Non-pigmented ciliary epithelial cell (primary cell): ENCODE measurements at regions not wholly inside any gene's neighbourhood (a gene's known extent, or its start where the extent isn't known, plus 50 kb on each side); places are given as distances from the start of the nearest gene placed in this dataset.

Source experiments
- DNase-seq: peaks from one replicate; pipeline ENCODE4 v3.0.0-alpha.2; 2010; ENCODE audit warnings: low read depth

GRCh38 chr14:89660166-89660565 is 243.1 kb upstream of the FOXN3 start:
- DNase-seq = no peak

DNA sequence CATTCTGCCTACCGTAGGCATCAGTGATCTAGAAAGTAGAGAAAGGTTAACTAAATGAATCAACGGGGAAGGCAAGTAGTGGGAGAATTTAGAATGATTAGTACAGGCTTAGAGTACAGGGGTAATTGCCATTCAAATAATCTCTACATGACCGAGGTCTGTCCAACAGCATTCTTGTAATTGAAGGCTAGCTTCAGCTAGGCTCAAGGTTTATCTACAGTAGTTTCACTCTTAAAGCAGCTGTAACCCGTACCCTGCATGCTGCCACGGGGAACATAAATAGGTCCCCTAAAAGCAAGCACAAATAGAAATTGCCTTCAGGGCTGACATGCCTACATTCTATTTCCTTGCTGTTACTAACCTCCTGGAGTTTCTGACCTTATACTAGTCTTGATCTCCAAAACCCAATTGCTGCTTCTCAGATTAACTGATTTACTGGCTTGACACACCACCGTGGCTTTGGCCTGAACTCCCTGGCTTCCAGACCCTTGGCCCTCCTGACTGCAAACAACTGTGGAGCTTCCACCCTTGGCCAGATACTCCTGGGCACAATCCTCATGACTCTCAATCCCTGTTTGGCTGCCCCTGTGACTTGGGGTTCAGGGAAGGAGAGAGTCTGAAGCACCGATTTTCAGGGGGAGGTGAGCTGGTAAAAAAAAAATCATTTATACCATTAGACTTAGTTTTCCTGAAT is 242.1 kb upstream of the FOXN3 start:
- no peak for DNase-seq

- DNase-seq = no peak
Observed at GRCh38 chr14:89657014-89657413, 240.0 kb upstream of the FOXN3 start.

DNA sequence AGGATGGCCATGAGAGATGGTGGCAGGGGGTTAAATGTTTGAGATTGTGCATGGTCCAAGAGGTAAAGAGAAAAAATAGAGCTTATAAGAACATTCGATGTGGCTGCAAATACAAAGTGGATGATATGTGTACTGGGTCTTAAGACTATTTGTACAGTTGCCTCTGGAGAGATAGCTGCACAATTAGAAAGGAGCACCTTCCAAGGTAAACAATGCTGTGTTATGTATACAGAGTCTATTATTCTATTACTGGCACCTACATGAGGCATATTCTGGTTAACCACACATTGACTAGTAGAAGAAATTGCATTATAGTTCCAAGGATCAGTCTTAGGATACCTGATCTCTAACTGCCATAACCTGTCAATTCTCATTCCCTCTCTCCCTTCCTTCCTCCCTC is 238.0 kb upstream of the FOXN3 start:
- no peak for DNase-seq

- DNase-seq = no peak
Observed at GRCh38 chr14:89652352-89652751, 235.3 kb upstream of the FOXN3 start.

GRCh38 chr14:89651805-89652204 is 234.8 kb upstream of the FOXN3 start:
- DNase-seq = no peak

DNA sequence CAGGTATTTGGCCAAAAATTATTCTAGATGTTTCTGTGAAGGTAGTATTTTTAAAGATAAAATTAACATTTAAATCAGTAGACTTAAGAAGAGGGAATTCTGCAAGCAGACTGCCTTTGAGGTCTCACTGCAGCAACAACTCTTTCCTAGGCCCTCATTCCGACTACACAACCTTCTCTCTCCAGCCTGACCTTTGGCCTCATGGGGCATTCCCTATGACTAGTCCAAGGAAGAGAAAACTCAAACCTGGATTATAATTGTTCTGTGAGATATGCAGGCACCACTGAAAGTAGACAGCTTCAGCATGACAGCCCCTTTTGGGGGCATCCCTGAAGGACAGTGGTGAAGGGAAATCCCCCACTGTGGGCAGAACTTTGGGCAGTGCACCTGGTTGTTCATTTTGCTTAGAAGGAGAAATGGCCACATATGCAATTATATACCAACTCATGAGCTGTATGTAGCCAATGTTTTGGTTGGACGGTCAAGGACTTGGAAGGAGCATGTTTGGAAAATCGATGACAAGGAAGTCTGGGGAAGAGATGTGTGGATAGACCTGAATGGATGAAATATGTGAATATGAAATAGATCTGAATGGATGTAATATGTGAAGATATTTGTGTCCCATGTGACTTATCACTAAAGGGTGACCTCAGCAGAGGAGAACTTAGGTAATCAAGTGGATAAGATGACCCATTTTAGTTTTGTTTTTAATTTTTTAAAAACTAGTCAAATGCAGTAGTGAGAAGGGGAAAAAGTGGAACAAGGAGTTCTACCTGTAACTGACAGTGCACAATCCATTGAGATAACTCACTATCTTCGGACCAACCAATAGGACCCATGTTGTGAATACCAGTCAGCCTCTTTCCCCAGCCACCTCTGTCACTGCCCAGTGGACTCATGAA is 233.3 kb upstream of the FOXN3 start:
- no peak for DNase-seq

GRCh38 chr14:89649451-89650075 is 232.5 kb upstream of the FOXN3 start:
- DNase-seq = no peak

DNA sequence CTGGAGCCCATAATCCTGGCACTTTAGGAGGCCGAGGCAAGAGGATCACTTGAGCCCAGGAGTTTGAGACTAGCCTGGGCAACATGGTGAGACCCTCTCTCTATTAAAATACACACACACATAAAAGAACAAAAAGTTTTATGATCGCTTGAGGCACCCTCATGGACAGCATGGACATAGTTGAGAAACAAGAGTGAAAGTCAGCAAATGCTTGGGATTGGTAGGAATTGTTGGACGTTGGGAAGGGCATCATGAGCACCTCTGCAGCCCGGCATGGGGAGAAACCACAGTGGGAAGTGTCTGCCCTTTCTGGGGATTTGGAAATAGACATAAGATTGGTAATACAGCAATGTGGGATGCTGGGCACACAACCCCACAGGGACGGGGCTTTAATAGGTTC is 231.9 kb upstream of the FOXN3 start:
- no peak for DNase-seq

GRCh38 chr14:89648510-89648909 is 231.5 kb upstream of the FOXN3 start:
- DNase-seq = no peak

GRCh38 chr14:89646971-89647370 is 229.9 kb upstream of the FOXN3 start:
- no peak for DNase-seq

DNA sequence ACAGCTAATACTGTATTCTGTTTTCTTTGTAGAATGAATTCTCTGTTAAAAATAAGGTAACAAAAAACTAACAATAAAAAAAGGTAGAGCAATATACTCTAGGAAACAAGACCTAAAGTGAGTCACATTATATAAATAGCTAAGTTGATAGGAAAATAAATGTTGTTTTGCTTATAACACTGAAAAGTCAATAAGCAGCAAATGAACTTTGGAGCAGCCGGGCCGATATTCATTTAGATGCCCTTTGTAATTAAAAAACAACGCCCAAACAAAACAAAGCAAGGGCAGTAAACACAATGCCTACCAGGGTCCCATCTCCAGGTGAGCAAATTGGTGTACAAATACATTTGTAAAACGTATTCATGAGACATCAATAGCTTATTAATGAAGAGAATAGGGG is 227.6 kb upstream of the FOXN3 start:
- DNase-seq = no peak

DNA sequence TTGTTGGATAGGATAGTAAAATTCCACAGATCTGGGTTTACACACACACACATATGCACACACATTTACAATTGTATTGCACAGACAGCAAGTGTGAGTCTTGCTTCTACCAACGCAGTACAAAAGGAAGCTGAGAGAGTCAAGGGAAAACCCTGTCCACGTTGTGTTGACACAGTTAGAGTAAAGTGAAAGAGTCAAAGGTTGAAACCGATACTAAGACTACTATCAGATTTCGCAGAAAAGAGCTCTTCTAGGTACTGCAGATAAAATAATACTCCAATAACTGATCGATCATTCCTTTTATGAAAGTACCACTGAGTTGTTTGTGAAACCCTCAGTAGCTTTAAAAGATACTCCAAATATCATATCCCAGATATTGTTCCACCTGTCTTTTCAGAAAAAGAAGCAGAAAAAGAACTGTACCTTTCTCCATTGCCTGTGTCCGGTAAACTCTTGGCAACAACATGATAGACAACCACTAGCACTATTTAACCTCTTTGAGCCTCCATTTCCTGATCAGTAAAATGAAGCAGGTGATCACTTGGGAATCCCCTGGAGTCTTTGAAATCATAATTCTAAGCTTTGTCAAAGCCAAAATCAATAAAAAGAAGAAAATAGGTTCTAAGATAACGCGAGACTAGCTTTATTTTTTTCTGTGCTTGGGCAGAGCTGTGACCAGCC is 224.6 kb upstream of the FOXN3 start:
- no peak for DNase-seq

DNA sequence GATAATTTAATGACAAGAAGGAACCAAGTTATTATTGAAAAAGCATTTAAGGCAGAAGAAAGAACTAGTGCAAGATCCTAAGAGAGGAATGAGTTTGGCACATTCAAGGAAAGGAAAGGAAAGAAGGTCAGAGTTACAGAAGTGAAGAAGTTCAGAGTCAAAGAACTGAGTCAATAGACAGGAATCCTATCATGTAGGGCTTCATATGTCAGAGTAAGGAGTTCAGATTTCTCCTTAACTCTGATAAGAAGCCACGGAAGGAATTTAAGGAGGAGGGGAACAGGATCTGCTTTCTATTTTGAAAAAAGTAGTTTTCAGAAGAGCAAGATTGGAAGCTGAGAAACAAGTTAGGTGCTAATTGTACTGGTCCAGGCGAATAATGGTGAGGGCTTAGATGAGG is 223.1 kb upstream of the FOXN3 start:
- no peak for DNase-seq

DNA sequence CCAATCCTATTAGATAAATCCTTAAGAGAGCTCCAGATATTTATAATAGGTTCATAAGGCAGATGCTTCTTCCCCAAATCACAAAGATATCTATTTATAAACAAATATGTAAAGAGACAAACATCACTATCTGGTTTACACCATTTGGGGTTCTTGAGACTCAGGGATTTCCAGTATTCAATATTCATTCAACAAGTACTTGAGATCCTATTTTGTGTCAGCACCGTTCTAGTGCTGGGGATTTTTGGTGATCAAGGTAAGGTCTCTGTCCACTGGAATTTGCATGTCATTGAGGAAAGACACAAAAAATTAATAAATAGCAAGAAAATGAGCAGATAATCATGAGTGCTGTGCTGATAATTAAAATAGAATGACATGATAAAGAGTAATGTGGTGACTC is 222.7 kb upstream of the FOXN3 start:
- no peak for DNase-seq

GRCh38 chr14:89638891-89639290 is 221.9 kb upstream of the FOXN3 start:
- DNase-seq = no peak

GRCh38 chr14:89637581-89637980 is 220.5 kb upstream of the FOXN3 start:
- no peak for DNase-seq

- no peak for DNase-seq
Observed at GRCh38 chr14:89635615-89636014, 218.6 kb upstream of the FOXN3 start.

GRCh38 chr14:89634037-89634436 is 217.0 kb upstream of the FOXN3 start:
- no peak for DNase-seq

DNA sequence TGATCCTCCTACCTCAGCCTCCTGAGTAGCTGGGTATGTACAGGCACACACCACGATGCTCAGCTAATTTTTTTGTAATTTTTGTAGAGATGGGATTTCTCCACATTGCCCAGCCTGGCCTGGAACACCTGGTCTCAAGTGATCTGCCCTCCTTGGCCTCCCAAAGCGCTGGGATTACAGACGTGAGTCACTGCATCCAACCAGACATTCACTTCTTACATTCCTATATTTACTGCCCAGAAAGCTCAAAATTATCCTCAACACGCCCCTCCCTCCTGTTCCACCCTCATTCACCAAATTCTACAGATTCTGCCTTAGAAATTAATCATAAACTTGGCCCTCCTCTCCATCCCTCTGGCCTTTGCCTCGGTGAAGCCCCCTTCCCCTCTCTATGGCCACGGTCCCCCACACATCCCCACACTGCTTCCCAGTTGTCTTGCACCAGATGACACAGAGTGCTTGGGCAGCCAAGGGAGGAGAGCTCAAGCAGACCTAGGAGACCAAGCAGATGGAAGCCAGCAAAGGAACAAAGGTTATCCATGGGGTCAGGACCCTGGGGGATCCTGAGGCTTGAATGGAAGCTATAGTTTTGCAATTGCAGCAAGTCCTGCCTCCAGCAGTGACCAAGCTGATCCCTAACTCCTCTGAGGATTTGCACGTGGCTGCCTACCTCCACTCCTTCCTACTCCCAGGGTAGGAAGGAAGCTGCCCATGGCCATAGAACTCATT is 213.2 kb upstream of the FOXN3 start:
- no peak for DNase-seq

DNA sequence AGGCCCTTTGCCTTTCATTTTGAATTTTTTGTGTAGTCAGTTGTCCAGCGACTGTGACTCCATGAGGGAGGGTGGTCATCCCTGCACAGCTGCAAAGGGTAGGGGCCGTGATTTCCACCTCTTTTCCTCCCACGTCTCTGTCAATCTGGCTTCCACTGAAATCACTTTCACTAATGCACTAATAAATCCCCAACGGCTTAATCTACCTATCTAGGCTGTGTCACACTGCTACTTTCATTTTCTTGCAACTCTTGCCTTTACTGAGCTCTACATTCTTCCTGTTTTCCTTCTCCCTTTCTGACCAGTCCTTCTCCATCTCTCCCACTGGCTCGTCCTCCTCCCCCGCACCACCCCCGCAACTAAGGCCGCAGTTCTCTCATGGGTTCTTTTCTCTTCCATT is 212.3 kb upstream of the FOXN3 start:
- DNase-seq = no peak

DNA sequence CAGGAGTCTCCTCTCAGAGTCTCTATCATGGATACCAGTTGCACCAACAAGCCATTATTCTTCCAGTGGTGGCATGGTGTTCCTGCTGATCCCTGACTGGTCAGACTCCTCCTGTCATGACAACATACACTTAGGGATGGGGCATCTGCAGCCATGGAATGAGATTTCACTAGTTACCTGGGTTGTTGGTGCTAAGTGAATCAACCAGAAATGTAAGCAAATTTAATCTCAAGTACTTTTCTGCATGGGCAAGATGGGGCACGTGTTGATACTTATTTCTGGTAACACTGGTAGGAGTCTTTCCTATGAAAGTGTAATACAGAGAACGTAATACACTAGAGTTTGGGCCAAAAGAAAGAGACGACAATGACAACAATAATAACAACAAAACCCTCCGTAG is 211.5 kb upstream of the FOXN3 start:
- no peak for DNase-seq
